Prostate gland (tissue), 2 donors: ENCODE measurements at regions not wholly inside any gene's neighbourhood (a gene's known extent, or its start where the extent isn't known, plus 50 kb on each side); places are given as distances from the start of the nearest gene placed in this dataset.

ENCODE experiments used
- CTCF ChIP-seq, 4 experiments: fragments of 200-600 bp in 2 of 4; fragments of 450-650 bp in 2 of 4; sonication (generic) in 2 of 4; IDR thresholded peaks; 1 replicate in 3 of 4; 2 replicates in 1 of 4; pipeline ENCODE4 v1.5.1; 2016 to 2019; ENCODE audit warnings: antibody characterized with exemption in 4 of 4, mild to moderate bottlenecking in 2 of 4, moderate library complexity in 2 of 4
- POLR2A ChIP-seq: fragments of 450-650 bp; IDR thresholded peaks from one replicate; pipeline ENCODE4 v1.6.1; 2016; ENCODE audit warnings: antibody characterized with exemption, mild to moderate bottlenecking
- POLR2AphosphoS5 ChIP-seq: sonication (generic); formaldehyde crosslinking; IDR thresholded peaks from one replicate; pipeline ENCODE4 v1.6.1; 2017; ENCODE audit warnings: antibody characterized with exemption

GRCh38 chr1:101389547-101389929 is 152.7 kb downstream of the S1PR1 start:
- TF ChIP-seq CTCF (IDR thresholded peaks at IDR 0.05) (no peak), POLR2AphosphoS5 (no peak), POLR2A (no peak)
